Bronchial epithelial cell (primary cell): ENCODE measurements at regions not wholly inside any gene's neighbourhood (a gene's known extent, or its start where the extent isn't known, plus 50 kb on each side); places are given as distances from the start of the nearest gene placed in this dataset.
"Not testable (repeated sequence)": the region's sequence is repeated elsewhere in the genome, so short reads cannot be mapped to it uniquely, and the experiment has no call there.

ENCODE experiments used
- DNase-seq: peaks from one replicate; pipeline ENCODE4 v3.0.0-alpha.2; 2010; ENCODE audit warnings: low read depth
- FAIRE-seq: peaks from 2 replicates; lab custom pipeline; 2011; peaks lifted over from hg19 to GRCh38; lab: Jason Lieb, UNC
- H3K27me3 ChIP-seq: 2 replicates; pipeline ENCODE4 v1.5.1; 2011; ENCODE audit warnings: low read length; ENCODE audit not compliant: control insufficient read depth, insufficient read depth
- H3K36me3 ChIP-seq: 2 replicates; pipeline ENCODE4 v1.5.1; 2011; ENCODE audit warnings: low read length; ENCODE audit not compliant: control insufficient read depth, insufficient read depth
- H3K4me3 ChIP-seq: 2 replicates; pipeline ENCODE4 v1.5.1; 2011; ENCODE audit warnings: mild to moderate bottlenecking, low read depth, low read length, control low read depth
- CTCF ChIP-seq: IDR thresholded peaks from 2 replicates; pipeline ENCODE4 v1.5.1; 2011; ENCODE audit warnings: mild to moderate bottlenecking, moderate library complexity, low read length, control low read depth, inconsistent platforms; ENCODE audit not compliant: insufficient read depth, severe bottlenecking

- DNase-seq (no peak), FAIRE-seq (no peak)
- no peaks in the 10 kb centered on the region for H3K27me3 ChIP-seq
- no peak for TF ChIP-seq CTCF
- H3K4me3 ChIP-seq: no peak overlapping the region
- H3K36me3 ChIP-seq: no peaks in the 10 kb centered on the region
These were observed 221.8 kb downstream of the TMEM121 start for GRCh38 chr14:105748204-105748578.

- H3K27me3 ChIP-seq, H3K4me3 ChIP-seq, FAIRE-seq, DNase-seq, H3K36me3 ChIP-seq: not testable (repeated sequence)
These were observed 222.3 kb downstream of the TMEM121 start for GRCh38 chr14:105748710-105749109.

GRCh38 chr14:105749870-105750541 lies 223.6 kb downstream of the TMEM121 start:
- H3K27me3 ChIP-seq, H3K36me3 ChIP-seq, FAIRE-seq, DNase-seq, H3K4me3 ChIP-seq: not testable (repeated sequence)

- H3K4me3 ChIP-seq, H3K36me3 ChIP-seq, DNase-seq, FAIRE-seq, H3K27me3 ChIP-seq: not testable (repeated sequence)
These were observed 224.9 kb downstream of the TMEM121 start for GRCh38 chr14:105751291-105751751.

- not testable (repeated sequence) for H3K4me3 ChIP-seq, FAIRE-seq
These were observed 226.0 kb downstream of the TMEM121 start for GRCh38 chr14:105752420-105752819.

GRCh38 chr14:105760691-105761344 lies 234.4 kb downstream of the TMEM121 start:
- TF ChIP-seq CTCF: no peak
- Histone ChIP-seq H3K36me3 (no peaks in the 10 kb centered on the region), H3K4me3 (no peak overlapping the region), H3K27me3 (no peaks in the 10 kb centered on the region)
- DNase-seq (no peak), FAIRE-seq (no peak)

More at GRCh38 chr14:105752420-105752819, 226.0 kb downstream of the TMEM121 start:
- not testable (repeated sequence) for DNase-seq, H3K27me3 ChIP-seq, H3K36me3 ChIP-seq

- FAIRE-seq, H3K4me3 ChIP-seq, H3K27me3 ChIP-seq, H3K36me3 ChIP-seq, DNase-seq: not testable (repeated sequence)
These were observed 235.0 kb downstream of the TMEM121 start for GRCh38 chr14:105761345-105761740.

GRCh38 chr14:105761842-105762241 lies 235.5 kb downstream of the TMEM121 start:
- DNase-seq: no peak

GRCh38 chr14:105762262-105762661 lies 235.9 kb downstream of the TMEM121 start:
- not testable (repeated sequence) for H3K4me3 ChIP-seq, DNase-seq, H3K36me3 ChIP-seq, FAIRE-seq, H3K27me3 ChIP-seq

More at GRCh38 chr14:105761842-105762241, 235.5 kb downstream of the TMEM121 start:
- Histone ChIP-seq H3K36me3 (no peaks in the 10 kb centered on the region), H3K27me3 (no peaks in the 10 kb centered on the region), H3K4me3 (no peak overlapping the region)
- FAIRE-seq: peak; percentile 99
- no peak for TF ChIP-seq CTCF

GRCh38 chr14:105764254-105764901 lies 238.0 kb downstream of the TMEM121 start:
- H3K36me3 ChIP-seq, H3K4me3 ChIP-seq, DNase-seq, H3K27me3 ChIP-seq, FAIRE-seq: not testable (repeated sequence)
